ENCODE measurements at regions not wholly inside any gene's neighbourhood (a gene's known extent, or its start where the extent isn't known, plus 50 kb on each side); places are given as distances from the start of the nearest gene placed in this dataset.
"Not testable (repeated sequence)": the region's sequence is repeated elsewhere in the genome, so short reads cannot be mapped to it uniquely, and the experiment has no call there.

- Histone ChIP-seq H3K36me3 (no peaks in the 10 kb centered on the region), H3K27me3 (ENCODE audit: low read depth) (no peaks in the 10 kb centered on the region), H3K9me3 (replicated peaks) (peaks cover 47% of the 10 kb centered on the region), H3K27ac (replicated peaks) (no peak overlapping the region), H3K4me1 (no peaks in the 10 kb centered on the region), H3K4me3 (no peak overlapping the region)
- intact Hi-C loops (cut with micrococcal nuclease) = no loop called here
- TF ChIP-seq CTCF (IDR thresholded peaks at IDR 0.05; ENCODE audit: borderline replicate concordance) = no peak
- DNase-seq = no peak
Measured at GRCh38 chr5:88063813-88064212, 204.8 kb downstream of the TMEM161B start.

- no peak overlapping the region for H3K4me3 ChIP-seq
- intact Hi-C loops (cut with micrococcal nuclease) = no loop called here
Measured at GRCh38 chr5:88060194-88060593, 208.5 kb downstream of the TMEM161B start.

GRCh38 chr5:88058625-88059024 lies 210.0 kb downstream of the TMEM161B start:
- H3K4me3 ChIP-seq = no peak overlapping the region
- no peaks in the 10 kb centered on the region for H3K27me3 ChIP-seq (ENCODE audit: low read depth)
- H3K9me3 ChIP-seq (replicated peaks) = peaks cover 41% of the 10 kb centered on the region
- intact Hi-C loops (cut with micrococcal nuclease) = no loop called here
- no peaks in the 10 kb centered on the region for H3K4me1 ChIP-seq
- DNase-seq = no peak
- no peak for TF ChIP-seq CTCF (IDR thresholded peaks at IDR 0.05; ENCODE audit: borderline replicate concordance)
- H3K27ac ChIP-seq (replicated peaks) = no peak overlapping the region
- H3K36me3 ChIP-seq = no peaks in the 10 kb centered on the region

More at GRCh38 chr5:88060194-88060593, 208.5 kb downstream of the TMEM161B start:
- no peak for TF ChIP-seq CTCF (IDR thresholded peaks at IDR 0.05; ENCODE audit: borderline replicate concordance)
- H3K27me3 ChIP-seq (ENCODE audit: low read depth) = no peaks in the 10 kb centered on the region
- DNase-seq = no peak
- peaks cover 47% of the 10 kb centered on the region for H3K9me3 ChIP-seq (replicated peaks)
- H3K4me1 ChIP-seq = no peaks in the 10 kb centered on the region
- no peaks in the 10 kb centered on the region for H3K36me3 ChIP-seq
- H3K27ac ChIP-seq (replicated peaks) = no peak overlapping the region

- H3K4me1 ChIP-seq; H3K36me3 ChIP-seq; intact Hi-C loops (cut with micrococcal nuclease); H3K9me3 ChIP-seq (replicated peaks); DNase-seq; H3K27ac ChIP-seq (replicated peaks); H3K4me3 ChIP-seq; H3K27me3 ChIP-seq (ENCODE audit: low read depth): not testable (repeated sequence)
Measured at GRCh38 chr5:88052468-88052867, 216.2 kb downstream of the TMEM161B start.

GRCh38 chr5:88051148-88051547 lies 217.5 kb downstream of the TMEM161B start:
- no peaks in the 10 kb centered on the region for H3K9me3 ChIP-seq (replicated peaks)
- no peaks in the 10 kb centered on the region for H3K36me3 ChIP-seq
- intact Hi-C loops (cut with micrococcal nuclease) = no loop called here
- TF ChIP-seq CTCF (IDR thresholded peaks at IDR 0.05; ENCODE audit: borderline replicate concordance) = no peak
- H3K27ac ChIP-seq (replicated peaks) = no peak overlapping the region
- no peaks in the 10 kb centered on the region for H3K27me3 ChIP-seq (ENCODE audit: low read depth)
- no peak for DNase-seq
- no peaks in the 10 kb centered on the region for H3K4me1 ChIP-seq
- no peak overlapping the region for H3K4me3 ChIP-seq

- DNase-seq = no peak
- no peaks in the 10 kb centered on the region for H3K4me1 ChIP-seq
- H3K4me3 ChIP-seq = no peak overlapping the region
- no peak for TF ChIP-seq CTCF (IDR thresholded peaks at IDR 0.05; ENCODE audit: borderline replicate concordance)
- no peaks in the 10 kb centered on the region for H3K27me3 ChIP-seq (ENCODE audit: low read depth)
- intact Hi-C loops (cut with micrococcal nuclease) = no loop called here
- H3K36me3 ChIP-seq = no peaks in the 10 kb centered on the region
- H3K9me3 ChIP-seq (replicated peaks) = no peaks in the 10 kb centered on the region
- no peak overlapping the region for H3K27ac ChIP-seq (replicated peaks)
Measured at GRCh38 chr5:88049737-88050136, 218.9 kb downstream of the TMEM161B start.

Data from left ventricle myocardium inferior (tissue), 1 donor.